Activated CD4-positive, alpha-beta T cell treated with anti-CD3 and anti-CD28 coated beads, Interleukin-2, Interleukin-6, amounts not matched to agents 100 ng/mL and 50 ng/mL, durations not matched to agents 16 hours and 8 hours (primary cell): ENCODE measurements at regions not wholly inside any gene's neighbourhood (a gene's known extent, or its start where the extent isn't known, plus 50 kb on each side); places are given as distances from the start of the nearest gene placed in this dataset.
"Not testable (repeated sequence)": the region's sequence is repeated elsewhere in the genome, so short reads cannot be mapped to it uniquely, and the experiment has no call there.

ENCODE experiments used
- DNase-seq: peaks from one replicate; pipeline ENCODE4 v3.0.0-alpha.2; 2020

- no peak for DNase-seq
Observed at GRCh38 chr2:7555260-7555659, 638.0 kb downstream of the RNF144A start.

DNA sequence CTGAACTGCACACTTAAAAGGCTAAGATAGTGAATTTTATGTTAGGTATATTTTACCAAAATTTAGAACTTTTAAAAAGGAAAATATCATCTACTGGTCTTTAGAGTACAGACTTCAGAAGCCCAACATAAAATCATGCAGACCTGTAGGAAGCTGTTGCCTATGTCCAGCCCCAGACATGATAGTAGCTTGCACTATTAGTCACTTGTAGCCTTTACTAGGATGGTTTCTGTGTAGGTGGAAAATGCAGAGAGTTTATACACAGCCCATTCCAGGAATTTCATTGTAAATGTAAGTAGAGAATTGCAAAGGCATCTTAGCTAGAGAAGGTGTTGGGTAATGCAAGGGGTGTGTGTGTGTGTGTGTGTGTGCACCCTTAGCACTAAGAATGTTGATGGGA, 640.2 kb downstream of the RNF144A start:
- DNase-seq = no peak

DNA sequence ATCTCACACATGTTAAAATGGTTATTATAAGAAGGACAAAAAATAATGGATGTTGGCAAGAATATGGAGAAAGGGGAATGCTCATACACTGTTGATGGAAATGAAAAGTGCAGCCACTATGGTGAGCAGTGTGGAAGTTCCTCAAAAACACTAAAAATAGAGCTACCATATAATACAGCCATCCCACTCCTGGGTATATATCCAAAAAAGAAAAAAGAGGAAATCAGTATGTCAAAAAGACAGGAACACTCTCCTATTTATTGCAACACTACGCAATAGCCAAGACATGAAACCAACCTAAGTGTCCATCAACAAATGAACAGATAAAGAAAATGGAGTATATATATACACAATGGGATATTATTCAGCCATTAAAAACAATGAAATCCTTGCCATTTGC, 642.6 kb downstream of the RNF144A start:
- no peak for DNase-seq

- no peak for DNase-seq
Observed at GRCh38 chr2:7566382-7566881, 649.2 kb downstream of the RNF144A start.

GRCh38 chr2:7567116-7567515, 649.9 kb downstream of the RNF144A start:
- DNase-seq = not testable (repeated sequence)

GRCh38 chr2:7567646-7568045, 650.4 kb downstream of the RNF144A start:
- DNase-seq = peak; percentile 56

DNA sequence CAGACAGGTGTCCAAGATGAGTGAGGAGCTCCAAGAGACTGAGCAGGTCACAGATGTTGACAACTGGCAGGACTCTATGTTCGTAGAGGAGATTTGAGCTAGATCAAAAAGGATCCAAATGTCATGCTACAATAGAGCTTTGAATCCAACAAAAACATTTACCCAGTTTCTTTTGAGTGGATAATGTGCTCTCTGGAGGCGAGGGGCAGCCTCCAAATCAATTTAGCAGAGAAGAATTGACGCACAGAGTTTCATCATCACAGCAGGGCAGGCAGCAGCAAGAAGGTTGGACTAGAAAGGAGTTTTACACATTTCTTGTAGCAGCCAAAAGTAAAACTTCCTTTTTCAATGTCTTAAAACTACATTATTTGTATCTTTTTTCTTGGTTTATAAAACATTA, 653.0 kb downstream of the RNF144A start:
- no peak for DNase-seq

DNA sequence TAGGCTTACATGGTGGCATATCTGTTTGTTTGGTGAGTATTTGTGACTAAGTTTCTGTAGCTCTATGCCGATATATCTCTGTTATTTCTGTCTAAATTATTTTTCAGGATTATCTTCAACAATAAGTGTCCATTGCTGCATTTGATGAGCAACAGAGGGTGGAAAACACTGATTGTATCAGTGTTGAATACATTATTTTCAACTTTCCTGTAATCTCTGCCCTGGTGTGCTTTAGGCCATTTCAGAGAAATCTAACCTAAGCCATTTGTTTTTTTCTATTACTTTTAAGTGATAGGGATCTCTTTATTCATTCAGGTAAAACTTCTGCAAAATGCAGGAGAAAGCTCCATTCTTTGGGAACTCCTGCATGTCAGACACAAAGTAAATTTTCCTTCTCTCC, 654.5 kb downstream of the RNF144A start:
- no peak for DNase-seq

DNA sequence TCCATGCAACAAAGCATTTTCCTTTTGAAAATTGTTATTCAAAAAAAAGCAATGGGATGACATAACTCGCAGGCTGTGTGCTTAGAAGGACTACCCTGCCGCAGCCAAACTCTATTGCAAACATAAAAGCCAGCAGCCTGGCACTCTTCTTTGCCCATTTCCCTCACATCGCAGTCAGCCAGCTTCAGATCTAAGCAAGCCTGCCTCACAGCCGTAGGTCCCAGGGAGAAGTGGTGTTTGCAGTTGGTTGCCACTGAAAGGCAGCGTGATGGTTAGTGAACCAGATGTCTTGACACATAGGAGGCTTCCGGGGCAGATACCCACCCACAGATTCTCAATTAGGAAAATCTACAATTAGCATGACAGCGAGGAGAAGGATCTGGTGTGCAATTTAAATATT, 655.2 kb downstream of the RNF144A start:
- DNase-seq = peak; percentile 45

GRCh38 chr2:7573166-7573825, 656.1 kb downstream of the RNF144A start:
- DNase-seq = no peak

GRCh38 chr2:7574385-7574784, 657.2 kb downstream of the RNF144A start:
- no peak for DNase-seq

- DNase-seq = no peak
Observed at GRCh38 chr2:7577769-7578168, 660.6 kb downstream of the RNF144A start.

- no peak for DNase-seq
Observed at GRCh38 chr2:7584017-7584416, 666.8 kb downstream of the RNF144A start.

- DNase-seq = no peak
Observed at GRCh38 chr2:7586898-7587297, 669.7 kb downstream of the RNF144A start.

- DNase-seq = peak; percentile 43
Observed at GRCh38 chr2:7588295-7588694, 671.1 kb downstream of the RNF144A start.

DNA sequence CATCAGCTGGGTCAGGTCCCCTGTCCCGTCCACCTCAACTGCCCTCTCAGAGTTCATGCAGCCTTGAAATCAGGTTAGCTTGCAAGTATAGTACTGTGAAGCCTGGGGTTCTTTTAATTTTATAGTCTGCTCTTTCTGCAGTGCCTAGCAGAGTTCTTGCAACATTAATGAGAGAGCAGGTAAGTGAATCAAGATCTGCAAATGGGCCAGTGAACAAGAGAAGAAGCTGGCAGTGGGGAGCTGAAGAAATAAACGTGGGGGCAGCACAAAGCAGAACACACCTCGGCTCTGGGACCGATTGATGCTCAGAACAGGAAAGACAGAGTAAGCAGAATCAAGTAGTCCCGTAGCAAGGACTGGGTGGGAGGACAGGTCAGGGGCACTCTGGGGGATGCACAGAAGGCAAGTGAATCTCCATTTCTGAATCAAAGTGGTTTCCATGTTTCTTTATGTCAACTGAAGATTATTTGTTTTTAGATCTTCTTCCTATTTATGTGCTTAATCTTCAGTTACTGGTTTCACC, 675.5 kb downstream of the RNF144A start:
- no peak for DNase-seq

GRCh38 chr2:7593360-7593759, 676.1 kb downstream of the RNF144A start:
- no peak for DNase-seq

GRCh38 chr2:7594211-7594610, 677.0 kb downstream of the RNF144A start:
- DNase-seq = no peak

DNA sequence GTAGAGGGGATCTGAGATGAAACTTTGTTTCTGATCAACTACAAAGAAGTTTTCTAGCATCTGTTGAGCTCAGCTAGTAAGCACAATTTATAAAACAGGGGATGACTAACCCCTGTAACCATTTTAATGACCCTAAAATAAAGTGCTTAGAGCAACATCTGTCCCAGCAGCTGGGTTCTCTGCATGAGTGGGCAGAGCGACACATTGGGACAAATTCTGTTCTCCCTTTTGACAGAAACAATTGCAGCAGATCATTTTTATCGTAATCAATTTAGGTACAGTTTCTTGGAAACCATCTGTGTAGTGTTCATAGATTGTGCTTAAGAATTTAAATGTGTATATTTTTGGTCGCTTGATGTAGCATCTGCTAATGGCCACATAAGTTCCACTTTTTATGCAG, 678.0 kb downstream of the RNF144A start:
- DNase-seq = no peak

DNA sequence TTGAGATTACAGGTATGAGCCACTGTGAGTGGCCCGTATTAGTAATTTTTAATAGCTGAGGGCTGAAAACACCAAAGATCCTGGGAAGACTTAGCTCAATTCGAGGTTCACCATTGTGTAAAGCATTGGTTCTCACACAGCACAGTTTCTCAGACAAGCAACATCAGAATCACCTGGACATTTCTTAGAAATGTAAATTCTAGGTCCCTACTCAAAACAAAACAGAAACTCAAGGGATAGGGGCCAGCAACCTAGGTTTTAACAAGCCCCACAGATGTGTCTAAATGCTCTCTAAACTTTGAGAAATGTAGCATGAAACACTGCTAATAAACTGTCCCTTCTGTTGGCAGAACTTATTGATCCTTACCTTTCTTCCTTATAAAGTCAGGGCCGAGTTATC, 681.2 kb downstream of the RNF144A start:
- DNase-seq = no peak

DNA sequence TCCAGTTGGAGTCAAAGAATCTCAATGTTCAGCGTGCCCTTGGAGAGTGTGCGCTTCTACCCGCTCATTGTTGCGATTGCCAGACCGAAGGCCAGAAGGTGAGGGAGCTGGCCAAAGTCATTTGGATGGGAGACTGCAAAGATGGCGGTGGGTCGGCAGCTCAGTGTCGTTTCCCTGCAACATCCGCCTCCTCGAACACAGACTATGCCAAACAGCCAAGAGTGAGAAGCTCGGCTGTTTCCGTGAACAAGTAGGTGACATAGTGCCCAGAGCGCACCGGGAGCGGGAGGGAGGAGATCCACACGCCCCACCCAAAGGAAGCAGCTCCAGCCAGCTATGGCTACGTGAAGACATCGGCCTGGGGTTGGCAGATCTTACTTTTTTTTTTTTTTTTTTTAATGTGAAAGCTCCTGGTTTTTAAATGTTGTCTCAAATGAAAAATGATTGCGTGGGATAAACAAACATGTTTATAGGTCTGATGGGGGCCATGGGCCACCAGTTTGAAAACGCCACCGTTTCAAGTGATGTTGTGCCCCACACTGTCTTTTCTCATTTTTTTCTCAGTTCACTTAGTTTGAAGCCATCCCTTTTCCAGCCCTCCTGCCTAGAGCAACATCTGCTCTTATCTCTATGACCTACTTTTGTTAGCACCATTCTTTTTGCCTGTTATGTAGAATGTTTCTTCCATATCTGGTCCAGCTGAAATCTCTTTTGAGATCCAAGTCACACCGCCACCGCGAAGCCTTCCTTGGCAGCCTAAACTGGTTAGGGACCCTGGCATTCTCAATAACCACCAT, 682.4 kb downstream of the RNF144A start:
- DNase-seq = no peak

- no peak for DNase-seq
Observed at GRCh38 chr2:7601990-7602389, 684.8 kb downstream of the RNF144A start.

- DNase-seq = no peak
Observed at GRCh38 chr2:7604456-7604855, 687.2 kb downstream of the RNF144A start.
